Stimulated activated CD4-positive, alpha-beta T cell treated with anti-CD3 and anti-CD28 coated beads, Interleukin-1b, Interleukin-23, amount 100 ng/mL, for 4 hours (primary cell): ENCODE measurements at regions not wholly inside any gene's neighbourhood (a gene's known extent, or its start where the extent isn't known, plus 50 kb on each side); places are given as distances from the start of the nearest gene placed in this dataset.

Experiments
- DNase-seq, 2 donors: peaks; one replicate each; pipeline ENCODE4 v3.0.0-alpha.2; 2020; ENCODE audit warnings: low read depth in 2 of 2

DNA sequence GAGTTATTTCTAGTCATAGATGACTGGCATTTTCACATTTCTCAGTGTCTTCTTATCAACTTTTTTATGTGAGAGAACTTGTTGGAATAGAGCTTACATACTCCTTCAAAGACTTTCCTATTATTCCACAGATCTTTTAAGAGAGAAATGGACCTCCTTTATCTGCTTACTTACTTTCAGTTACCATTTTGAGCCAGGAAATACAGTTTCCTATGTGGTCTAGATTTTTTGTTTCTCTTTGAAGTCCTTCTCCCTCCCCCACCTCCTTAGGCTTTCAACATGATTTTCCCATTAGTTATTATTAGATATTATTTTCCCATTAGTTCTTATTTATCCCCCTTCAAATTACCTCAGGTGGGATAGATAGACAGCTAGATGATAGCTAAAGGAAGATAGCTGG, 289.1 kb upstream of the ITGA1 start:
- DNase-seq, result no peak

DNA sequence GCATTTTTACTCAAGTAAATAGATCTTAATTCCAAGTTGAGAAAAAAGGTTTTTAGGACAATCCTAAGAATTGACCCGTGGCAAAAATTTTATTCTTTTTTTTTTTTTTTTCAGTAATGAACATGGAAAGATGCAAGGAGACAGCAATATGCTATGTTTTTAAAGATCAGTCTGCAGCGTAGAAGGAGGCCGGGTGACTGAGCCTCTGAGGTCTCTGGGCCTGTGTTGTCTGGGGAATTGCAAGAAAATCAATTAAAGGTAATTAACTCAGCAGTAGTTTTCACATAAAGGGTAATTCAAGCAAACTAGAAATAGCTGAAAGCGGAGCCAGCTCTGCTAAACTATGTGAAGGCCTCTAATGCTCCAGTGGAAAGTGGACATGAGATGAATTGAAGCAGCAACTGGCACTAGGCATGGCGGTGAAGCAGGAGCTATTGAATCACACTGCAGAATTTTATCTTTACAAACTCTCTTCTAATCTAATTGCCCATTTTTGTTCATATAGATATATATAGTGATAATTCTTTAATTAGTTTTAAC, 285.2 kb upstream of the ITGA1 start:
- no peak for DNase-seq

DNA sequence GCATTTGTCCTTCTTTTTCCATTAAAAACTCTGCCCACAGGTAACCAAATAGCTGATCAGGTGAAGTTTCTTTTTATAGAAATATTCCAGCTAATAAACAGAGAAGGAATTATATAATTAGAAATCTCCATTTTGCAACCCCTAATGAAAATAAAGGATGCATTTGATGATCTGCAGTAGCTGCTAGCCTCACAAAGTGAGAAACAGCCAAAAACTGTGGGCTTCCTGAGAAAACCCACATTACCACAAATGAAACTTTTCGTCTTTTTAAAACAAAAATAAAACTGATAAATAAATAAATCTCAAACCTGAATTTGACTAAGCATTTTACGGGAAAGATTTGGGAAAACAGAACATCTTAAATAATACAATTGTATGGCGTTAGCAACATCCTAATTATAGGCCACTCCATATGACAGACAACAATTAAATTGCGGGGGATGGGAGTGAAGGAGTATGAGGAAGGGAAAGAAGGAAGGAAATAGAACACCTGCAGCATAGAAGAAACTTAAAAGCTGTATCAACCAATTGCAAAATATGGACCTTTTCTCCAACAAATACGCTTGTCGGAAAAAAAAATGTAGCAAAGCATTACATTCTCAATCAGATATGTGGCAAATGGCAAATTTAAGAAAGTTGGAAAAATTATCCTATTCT, 283.0 kb upstream of the ITGA1 start:
- DNase-seq, result no peak

DNA sequence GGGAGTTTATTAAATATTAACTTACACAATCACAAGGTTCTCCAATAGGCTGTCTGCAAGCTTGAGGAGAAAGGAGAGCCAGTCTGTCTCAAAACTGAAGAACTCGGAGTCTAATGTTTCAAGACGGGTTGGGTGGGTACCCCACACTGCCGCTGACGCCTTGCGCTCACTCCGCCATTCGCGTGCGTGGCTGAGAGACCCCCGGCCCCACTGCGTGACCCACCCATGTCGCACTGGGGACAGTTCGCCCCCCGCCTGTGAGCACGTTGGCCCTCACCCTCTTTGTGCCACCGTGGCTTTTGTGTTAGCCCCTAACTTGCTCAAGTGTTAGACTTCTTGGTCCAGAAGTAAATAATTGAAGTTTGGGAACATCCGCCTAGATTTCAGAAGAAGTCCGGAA, 270.0 kb upstream of the ITGA1 start:
- DNase-seq, result no peak

DNA sequence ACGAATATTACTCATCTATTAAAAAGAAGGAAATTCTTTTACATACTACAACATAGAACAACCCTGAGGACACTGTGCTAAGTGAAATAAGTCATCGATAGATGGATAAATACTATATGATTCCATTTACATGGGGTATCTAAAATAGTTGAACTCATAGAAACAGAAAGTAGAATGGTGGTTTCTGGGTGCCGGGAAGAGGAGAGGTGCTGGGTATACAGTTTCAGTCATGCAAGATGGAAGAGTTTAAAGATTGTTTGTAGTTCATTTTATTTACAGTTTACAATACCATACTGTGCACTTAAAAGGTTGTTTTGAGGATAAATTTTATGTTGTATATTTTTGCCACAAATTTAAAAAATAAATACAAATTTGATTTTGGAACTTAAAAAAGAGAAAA, 267.5 kb upstream of the ITGA1 start:
- no peak for DNase-seq

DNA sequence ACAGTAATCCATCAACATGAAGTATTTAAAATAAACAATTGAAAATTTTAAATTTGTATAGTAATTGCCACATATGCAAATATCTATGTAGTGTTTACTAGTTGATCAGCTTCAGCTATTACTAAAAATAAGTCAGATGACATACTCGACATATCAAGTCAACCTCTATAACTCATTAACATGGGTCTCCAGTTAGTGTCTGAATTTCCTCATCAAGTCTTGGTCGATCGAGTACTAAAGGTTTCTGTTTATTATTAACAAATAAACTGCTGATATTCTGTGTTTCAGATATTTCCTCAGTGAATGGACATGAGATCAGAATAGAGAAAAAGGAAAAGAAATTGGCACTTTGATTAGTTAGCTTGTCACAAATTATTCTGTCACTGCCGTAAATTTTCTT, 266.5 kb upstream of the ITGA1 start:
- DNase-seq, result no peak

DNA sequence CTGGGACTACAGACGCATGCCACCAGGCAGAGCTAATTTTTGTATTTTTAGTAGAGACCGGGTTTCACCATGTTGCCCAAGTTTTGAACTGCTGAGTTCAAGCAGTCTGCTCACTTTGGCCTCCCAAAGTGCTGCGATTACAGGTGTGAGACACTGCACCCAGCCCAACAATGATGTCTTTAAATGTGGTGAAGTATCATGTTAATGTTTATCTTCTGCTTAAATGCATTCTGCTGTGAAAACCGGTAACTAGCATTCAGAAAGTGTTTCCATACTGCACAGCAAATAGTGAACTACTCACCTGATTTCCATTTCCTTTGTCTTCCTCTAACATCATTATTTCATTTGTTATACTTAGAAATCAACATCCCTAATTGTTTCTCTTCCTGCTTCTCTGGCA, 264.0 kb upstream of the ITGA1 start:
- no peak for DNase-seq

DNA sequence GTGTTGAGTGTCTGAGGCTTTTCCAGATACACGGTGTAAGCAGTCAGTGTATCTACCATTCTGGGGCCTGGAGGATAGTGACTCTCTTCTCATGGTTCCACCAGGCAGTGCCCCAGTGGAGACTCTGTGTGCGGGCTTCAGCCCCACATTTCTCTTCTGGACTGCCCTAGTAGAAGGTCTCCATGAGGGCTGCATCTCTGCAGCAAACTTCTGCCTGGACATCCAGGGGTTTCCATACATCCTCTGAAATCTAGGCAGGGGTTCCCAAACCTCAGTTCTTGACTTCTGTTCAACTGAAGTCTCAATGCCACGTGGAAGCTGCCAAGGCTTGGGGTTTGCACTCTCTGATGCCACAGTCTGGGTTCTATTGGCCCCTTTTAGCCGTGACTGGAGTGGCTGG, 256.6 kb upstream of the ITGA1 start:
- no peak for DNase-seq

DNA sequence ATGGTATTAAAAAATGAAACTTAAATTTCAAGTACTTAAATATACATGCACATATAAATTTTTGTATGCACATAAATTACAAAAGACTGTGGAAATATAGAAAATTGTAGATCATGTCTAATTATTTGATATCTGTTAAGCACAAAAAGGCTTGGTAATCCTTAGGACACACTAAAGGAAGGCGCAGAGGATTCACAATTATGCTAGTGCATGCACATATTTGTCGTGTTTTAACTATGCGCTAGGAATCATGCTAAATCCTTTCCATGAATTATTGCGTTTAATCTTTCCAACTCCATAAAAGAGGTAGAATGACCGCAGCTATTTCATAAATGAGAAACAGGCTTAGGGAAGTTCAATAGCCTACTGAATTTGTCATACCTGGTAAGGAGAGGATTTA, 244.1 kb upstream of the ITGA1 start:
- no peak for DNase-seq

DNA sequence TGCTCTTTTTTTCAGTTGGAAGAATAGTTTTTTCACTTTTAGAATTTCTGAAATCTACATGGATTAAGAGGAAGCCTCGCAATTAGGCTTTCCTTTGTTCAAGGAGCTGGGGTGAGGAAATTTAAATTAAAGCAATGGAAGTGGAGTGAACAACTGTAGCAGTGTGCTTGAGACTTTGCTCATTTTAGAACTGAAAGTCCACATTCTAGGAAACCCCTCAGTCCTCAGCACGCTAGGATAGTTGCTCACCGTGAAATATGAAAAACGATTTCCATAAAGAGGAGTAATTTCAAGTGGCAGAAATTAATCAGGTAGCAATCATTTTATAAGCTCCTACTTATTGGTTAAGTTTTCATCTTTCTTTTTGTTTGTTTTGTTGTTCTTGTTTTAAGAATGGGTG, 243.0 kb upstream of the ITGA1 start:
- DNase-seq, result no peak

DNA sequence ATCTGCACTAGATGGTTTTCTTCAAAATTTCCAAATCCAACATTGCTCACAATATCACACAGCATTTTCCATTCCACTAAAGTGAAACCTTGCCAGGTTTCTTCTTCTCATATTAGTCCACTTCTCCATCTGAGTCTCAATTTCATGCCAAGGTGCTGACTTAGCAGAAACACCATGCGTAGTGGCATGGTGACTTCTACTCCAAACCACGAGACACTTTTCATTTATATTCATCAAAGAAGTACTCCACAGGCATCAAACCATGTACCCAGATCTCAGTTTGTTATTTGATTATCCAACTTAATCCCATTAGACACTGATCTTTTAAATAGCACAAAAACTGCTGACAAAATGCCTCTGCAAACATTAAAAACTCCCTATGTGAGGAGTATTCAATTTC, 233.4 kb upstream of the ITGA1 start:
- no peak for DNase-seq

DNA sequence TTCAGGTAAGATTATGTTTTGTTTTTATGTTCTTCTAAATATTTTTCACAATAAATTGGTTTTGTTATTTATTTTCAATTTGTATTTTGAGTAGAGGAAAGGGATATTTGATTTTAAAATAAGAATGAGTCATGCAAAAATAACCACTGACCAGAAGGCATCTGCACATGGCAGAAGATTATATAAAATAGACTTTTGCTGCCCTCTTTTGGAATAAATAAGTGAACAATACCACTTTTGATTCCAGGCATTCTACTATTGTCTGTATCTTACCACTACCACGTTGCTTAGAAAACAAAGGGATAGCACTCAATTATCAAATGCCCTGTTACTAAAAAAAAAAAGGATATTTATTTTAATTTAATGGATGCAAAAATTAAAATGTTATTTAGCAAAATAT, 227.3 kb upstream of the ITGA1 start:
- no peak for DNase-seq

DNA sequence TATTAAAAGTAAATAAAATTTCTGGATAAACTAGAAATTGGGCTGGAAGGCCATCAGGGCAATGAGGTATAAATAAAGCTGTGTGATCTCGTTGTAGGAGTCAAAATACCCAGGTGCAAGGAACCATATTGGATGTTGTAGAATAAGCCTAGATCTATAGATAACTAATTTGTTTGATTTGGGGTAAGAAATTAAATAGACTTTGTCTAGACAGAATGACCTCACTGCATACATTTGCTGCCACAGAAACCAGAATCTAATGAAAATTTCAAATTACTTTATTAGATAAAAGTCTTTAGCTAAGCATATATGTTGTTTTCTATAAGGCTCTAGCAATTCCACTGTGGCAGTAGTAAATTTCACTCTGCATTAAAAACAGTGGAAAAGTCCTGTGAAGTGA, 225.2 kb upstream of the ITGA1 start:
- DNase-seq, result no peak

DNA sequence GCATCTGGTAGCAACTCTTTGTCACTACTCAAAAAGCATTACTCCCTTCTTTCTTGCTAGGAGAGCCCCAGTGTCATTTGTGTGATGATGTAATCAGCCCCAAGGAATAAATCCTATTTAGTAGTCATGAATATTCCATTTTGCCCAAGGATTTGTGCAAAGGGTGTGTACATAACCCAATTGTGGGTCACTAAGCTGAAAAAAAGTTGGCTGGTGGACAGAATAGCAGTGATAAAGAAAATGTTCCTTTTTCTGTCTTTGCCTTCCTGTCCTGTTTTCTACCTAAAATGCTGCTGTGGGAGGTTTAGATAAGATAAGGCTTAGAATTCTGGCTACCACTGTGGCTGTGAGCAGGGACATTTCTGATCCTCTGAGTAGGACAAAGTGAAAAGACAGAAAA, 223.1 kb upstream of the ITGA1 start:
- no peak for DNase-seq

DNA sequence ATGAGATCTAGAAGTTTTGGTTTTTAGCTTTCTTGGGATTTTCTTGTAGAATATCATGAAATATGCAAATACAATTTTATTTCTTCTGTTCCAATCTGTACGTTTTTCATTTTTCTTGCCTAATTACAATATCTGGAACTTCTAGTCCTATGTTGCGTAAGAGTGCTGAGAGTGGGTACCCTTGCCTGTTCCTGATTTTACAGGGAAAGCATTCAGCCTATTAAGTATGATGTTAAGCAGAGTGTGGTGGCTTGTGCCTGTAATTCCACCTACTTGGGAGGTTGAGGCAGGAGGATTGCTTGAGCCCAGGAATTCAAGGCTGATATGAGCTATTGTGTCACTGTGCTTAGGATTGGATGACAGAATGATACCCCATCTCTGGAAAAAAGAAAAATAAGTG, 210.2 kb upstream of the ITGA1 start:
- DNase-seq, result no peak

DNA sequence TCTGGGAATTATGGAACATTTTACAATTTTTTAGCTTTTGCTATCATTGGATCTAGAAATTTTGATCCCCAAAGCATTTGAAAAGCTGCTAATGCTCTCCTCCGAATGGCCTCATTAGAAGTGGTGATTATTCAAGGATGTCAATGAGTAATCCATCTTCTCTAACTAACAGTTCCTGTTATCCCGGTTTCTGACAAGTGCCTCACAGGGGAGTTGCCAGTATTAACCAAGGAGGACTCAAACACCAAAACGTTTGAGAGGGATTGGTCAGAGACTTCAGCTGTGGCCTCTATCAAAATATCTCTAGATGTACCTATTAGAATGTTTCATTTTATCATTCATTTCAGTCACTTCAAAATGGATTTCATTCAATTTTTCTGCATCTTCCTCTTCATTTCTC, 208.3 kb upstream of the ITGA1 start:
- DNase-seq, result no peak

DNA sequence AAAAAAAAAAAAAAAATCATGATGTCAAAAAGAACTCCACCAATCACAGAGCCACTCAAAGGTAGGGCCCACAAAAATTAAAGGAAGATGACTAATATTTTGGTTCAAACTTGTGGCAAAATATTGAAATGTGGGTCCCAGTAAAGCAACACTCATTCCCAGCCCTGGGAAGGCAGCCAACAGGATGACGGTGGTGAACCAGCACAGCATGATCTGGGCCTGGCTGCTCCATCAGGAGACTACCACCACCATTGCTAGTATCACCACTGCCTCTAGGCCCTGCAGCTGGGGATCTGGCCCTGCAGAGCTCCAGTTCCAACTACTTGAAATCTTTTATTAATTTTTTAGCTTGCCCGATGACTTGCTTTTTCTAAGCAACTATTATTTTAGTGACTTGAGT, 206.8 kb upstream of the ITGA1 start:
- DNase-seq, result no peak

DNA sequence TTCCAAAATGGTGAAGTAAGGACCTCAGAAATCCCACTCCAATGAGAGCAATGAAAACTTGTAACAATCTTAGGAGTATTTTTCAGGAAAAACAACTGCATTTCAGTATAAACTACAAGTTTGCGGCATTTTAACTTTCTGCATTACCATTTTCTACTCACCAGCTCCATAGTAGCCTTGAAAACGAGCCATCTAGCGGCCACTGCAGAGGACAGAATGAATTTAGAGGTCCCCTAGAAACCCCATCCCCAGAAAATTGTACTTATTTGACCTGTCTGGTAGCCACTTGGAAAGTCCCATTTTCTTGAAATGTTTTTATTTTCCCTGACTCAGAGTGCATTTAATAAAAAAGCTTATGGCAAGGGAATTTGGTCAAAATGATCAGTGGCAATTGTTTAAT, 205.4 kb upstream of the ITGA1 start:
- no peak for DNase-seq

DNA sequence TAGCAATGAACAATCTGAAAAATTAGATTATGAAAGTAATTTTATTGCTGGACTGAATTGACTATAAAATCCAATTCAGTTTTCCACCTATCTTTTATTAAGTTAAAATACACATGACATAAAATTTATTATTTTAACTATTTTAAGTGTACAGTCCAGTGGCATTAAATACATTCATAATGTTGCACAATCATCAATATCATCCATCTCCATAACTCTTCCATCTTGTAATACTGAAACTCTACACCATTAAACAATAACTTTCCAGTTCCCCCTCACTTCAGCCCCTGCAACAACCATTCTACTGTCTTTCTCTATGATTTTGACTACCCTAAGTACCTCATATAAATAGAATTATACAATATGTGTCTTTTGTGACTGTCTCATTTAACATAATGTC, 200.6 kb upstream of the ITGA1 start:
- DNase-seq, result no peak

DNA sequence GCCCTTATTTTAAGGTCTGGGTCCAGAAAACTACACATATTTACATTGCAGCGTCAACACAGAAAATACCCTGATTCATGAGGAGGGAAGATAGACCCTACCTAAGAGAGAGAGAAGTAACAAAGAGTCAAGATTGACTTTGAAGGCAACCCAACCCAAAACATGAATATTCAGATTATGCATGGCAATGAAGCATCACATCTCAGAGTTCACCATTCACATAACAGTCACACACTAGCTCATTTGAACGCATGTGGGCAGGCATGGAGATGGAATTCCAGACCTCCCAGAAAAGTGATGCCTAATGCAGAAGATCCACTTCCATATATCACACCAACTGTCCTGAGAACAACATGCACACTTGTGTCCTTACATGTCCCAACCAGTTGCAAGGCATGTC, 190.1 kb upstream of the ITGA1 start:
- no peak for DNase-seq

DNA sequence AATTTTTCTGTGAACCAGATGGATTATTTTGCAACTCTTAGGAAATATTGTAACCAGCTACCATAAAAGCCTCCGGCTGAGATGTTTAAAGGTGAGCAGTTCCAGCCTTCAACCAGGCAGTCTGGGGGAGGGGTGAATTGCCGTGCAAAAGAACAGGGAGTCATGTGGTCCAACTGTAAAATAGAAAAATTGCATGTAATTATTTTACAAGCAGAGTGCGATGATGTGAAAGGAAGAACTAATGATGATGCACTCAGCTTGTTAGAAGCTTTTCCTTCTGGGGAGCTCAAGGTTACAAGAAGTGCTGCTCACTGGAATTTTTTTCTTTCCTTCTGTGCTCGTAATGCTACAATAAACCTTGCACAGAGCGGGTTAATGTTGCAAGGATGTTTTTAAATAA, 188.7 kb upstream of the ITGA1 start:
- no peak for DNase-seq

DNA sequence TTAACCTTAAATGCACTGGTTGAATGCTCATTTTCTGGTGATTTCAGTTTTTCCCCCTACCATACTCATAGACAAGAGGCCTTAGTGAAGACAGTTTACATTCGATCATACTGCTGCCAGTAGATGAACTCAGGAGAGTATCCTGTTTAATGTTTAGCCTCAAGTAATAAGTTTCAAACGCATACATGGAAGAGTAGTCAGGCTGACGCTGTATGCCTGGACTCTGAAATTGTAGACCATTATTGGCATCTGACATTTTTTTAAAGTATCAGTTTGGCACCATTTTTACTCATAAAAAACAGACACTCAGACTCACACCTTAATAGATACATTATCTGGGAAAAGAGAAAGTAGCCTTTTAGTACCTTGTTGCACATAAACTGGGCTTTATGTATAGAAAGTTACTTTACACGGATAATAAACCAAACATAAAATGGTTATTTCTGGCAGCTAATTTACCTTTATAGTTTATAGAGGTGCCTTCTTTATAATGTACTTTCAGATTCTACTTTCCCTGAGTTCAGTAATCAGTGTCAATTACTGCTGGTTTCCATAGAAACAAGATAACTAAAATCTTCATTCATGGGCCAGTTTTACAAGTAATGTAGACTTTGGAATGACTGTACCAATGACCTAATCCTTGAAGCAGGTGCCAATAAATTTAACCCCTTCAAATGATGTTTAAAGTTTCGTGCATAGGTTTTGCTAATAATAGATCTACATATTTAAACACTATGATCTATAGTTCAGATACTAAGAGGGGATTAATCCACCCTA, 183.8 kb upstream of the ITGA1 start:
- no peak for DNase-seq
